NCI-H2171 treated with DMSO at 0.1 percent for 48 hours (cell line): ENCODE measurements at regions not wholly inside any gene's neighbourhood (a gene's known extent, or its start where the extent isn't known, plus 50 kb on each side); places are given as distances from the start of the nearest gene placed in this dataset.

Source experiments
- DNase-seq: peaks from one replicate; lab custom pipeline; 2025; lab: John Stamatoyannopoulos, UW

- DNase-seq, result no peak
Measured at GRCh38 chr6:168909288-168909687, 344.4 kb downstream of the THBS2 start.

GRCh38 chr6:168908887-168909286, 344.8 kb downstream of the THBS2 start:
- no peak for DNase-seq

GRCh38 chr6:168908166-168908565, 345.5 kb downstream of the THBS2 start:
- no peak for DNase-seq

- no peak for DNase-seq
Measured at GRCh38 chr6:168906391-168906790, 347.3 kb downstream of the THBS2 start.

- no peak for DNase-seq
Measured at GRCh38 chr6:168905451-168906090, 348.1 kb downstream of the THBS2 start.

- no peak for DNase-seq
Measured at GRCh38 chr6:168903613-168904345, 349.9 kb downstream of the THBS2 start.

- DNase-seq, result no peak
Measured at GRCh38 chr6:168902075-168902474, 351.6 kb downstream of the THBS2 start.

- DNase-seq, result no peak
Measured at GRCh38 chr6:168901076-168901475, 352.6 kb downstream of the THBS2 start.

GRCh38 chr6:168896321-168896720, 357.3 kb downstream of the THBS2 start:
- DNase-seq, result no peak

GRCh38 chr6:168895102-168895812, 358.4 kb downstream of the THBS2 start:
- peak; percentile 44 for DNase-seq

GRCh38 chr6:168892031-168892430, 361.6 kb downstream of the THBS2 start:
- DNase-seq, result no peak

- no peak for DNase-seq
Measured at GRCh38 chr6:168890981-168891365, 362.7 kb downstream of the THBS2 start.

GRCh38 chr6:168890306-168890980, 363.2 kb downstream of the THBS2 start:
- DNase-seq, result no peak

- no peak for DNase-seq
Measured at GRCh38 chr6:168888786-168889345, 364.8 kb downstream of the THBS2 start.

GRCh38 chr6:168888102-168888501, 365.5 kb downstream of the THBS2 start:
- DNase-seq, result no peak

- no peak for DNase-seq
Measured at GRCh38 chr6:168887621-168888020, 366.0 kb downstream of the THBS2 start.

- no peak for DNase-seq
Measured at GRCh38 chr6:168886964-168887363, 366.7 kb downstream of the THBS2 start.

GRCh38 chr6:168885751-168886742, 367.6 kb downstream of the THBS2 start:
- DNase-seq, result no peak

- DNase-seq, result no peak
Measured at GRCh38 chr6:168885196-168885595, 368.4 kb downstream of the THBS2 start.

- DNase-seq, result peak; percentile 20
Measured at GRCh38 chr6:168884646-168885086, 369.0 kb downstream of the THBS2 start.
